HepG2 (cell line): ENCODE measurements at regions not wholly inside any gene's neighbourhood (a gene's known extent, or its start where the extent isn't known, plus 50 kb on each side); places are given as distances from the start of the nearest gene placed in this dataset.

Experiments used
- ATAC-seq: fragments of 200-7000 bp; cut with Tn5 transposase; 3 replicates; pipeline ENCODE4 v1.9.1; 2020; ENCODE audit warnings: mild to moderate bottlenecking, moderate library complexity
- BruUV-seq: library from RNA; stranded (reverse); fragments of 400-500 nt; replicated peaks from 2 replicates; lab custom pipeline; 2021; lab: Mats Ljungman, UMichigan
- CTCF ChIA-PET: fragments of 300-600 bp; formaldehyde crosslinking; extraction: SDS; loops from one replicate; lab custom pipeline; 2021; ENCODE audit warnings: low total read pairs, inconsistent platforms, low intra/inter-chr PET ratio; lab: Yijun Ruan, JAX
- POLR2A ChIA-PET: fragments of 350-600 bp; sonication (Branson Sonifier 250); formaldehyde crosslinking; loops from one replicate; lab custom pipeline; 2020; ENCODE audit warnings: antibody characterized with exemption, inconsistent platforms; lab: Yijun Ruan, JAX
- DNase-seq: peaks from one replicate; pipeline ENCODE4 v3.0.0-alpha.2; 2015; ENCODE audit warnings: low spot score
- FAIRE-seq: peaks from 3 replicates; lab custom pipeline; 2011; peaks lifted over from hg19 to GRCh38; lab: Jason Lieb, UNC
- H2AFZ ChIP-seq: one replicate; pipeline ENCODE4 v1.6.1; 2011; ENCODE audit warnings: low read length, inconsistent platforms
- H3K27ac ChIP-seq: fragments of 300-600 bp; 3 replicates; pipeline ENCODE4 v1.8.0; 2011; ENCODE audit warnings: mixed run types, mild to moderate bottlenecking, mixed read lengths, low read length, inconsistent platforms; ENCODE audit not compliant: insufficient read depth; ENCODE audit errors: extremely low read length
- H3K27me3 ChIP-seq, 2 experiments: fragments of 200-600 bp in 1 of 2; 2 replicates in 1 of 2; 3 replicates in 1 of 2; pipeline versions ENCODE4 v1.6.0 to v1.8.0; 2011; ENCODE audit warnings: low read length in 2 of 2, mild to moderate bottlenecking in 2 of 2, moderate library complexity in 2 of 2, inconsistent platforms in 1 of 2; ENCODE audit not compliant: insufficient read depth in 2 of 2, control insufficient read depth in 1 of 2
- H3K36me3 ChIP-seq, 2 experiments: fragments of 200-600 bp in 1 of 2; replicated peaks in 1 of 2; 2 replicates in 1 of 2; 3 replicates in 1 of 2; pipeline versions ENCODE4 v1.5.1 to v1.8.0; 2011; ENCODE audit warnings: low read length in 2 of 2, inconsistent platforms in 1 of 2; ENCODE audit not compliant: insufficient read depth in 2 of 2, control insufficient read depth in 1 of 2
- H3K4me1 ChIP-seq: 2 replicates; pipeline ENCODE4 v1.5.1; 2012; ENCODE audit warnings: low read length, inconsistent platforms; ENCODE audit not compliant: insufficient read depth
- H3K4me2 ChIP-seq: 2 replicates; pipeline ENCODE4 v1.6.0; 2011; ENCODE audit warnings: low read depth, low read length, inconsistent platforms
- H3K4me3 ChIP-seq, 3 experiments: fragments of 200-600 bp in 1 of 3; sonication (generic), shearing (Covaris generic) in 1 of 3; replicated peaks in 1 of 3; 2 replicates each; pipeline ENCODE4 v1.5.1; 2011 to 2016; ENCODE audit warnings: low read length in 3 of 3, inconsistent platforms in 2 of 3, low read depth in 2 of 3, mild to moderate bottlenecking in 2 of 3, control low read depth in 1 of 3, mixed read lengths in 1 of 3; ENCODE audit not compliant: insufficient read depth in 1 of 3
- H3K79me2 ChIP-seq: one replicate; pipeline ENCODE4 v1.6.1; 2011; ENCODE audit warnings: low read length, inconsistent platforms; ENCODE audit not compliant: insufficient read depth
- H3K9ac ChIP-seq: 2 replicates; pipeline ENCODE4 v1.6.0; 2011; ENCODE audit warnings: mild to moderate bottlenecking, low read depth, low read length, inconsistent platforms; ENCODE audit not compliant: insufficient read depth
- H3K9me3 ChIP-seq: 2 replicates; pipeline ENCODE4 v1.5.1; 2012; ENCODE audit warnings: mild to moderate bottlenecking, low read length
- H4K20me1 ChIP-seq: 2 replicates; pipeline ENCODE4 v1.6.0; 2011; ENCODE audit warnings: inconsistent platforms, mild to moderate bottlenecking, low read length, moderate library complexity; ENCODE audit not compliant: insufficient read depth
- IKZF5 ChIP-seq: IDR thresholded peaks from 2 replicates; pipeline ENCODE4 v1.6.1; 2018; ENCODE audit warnings: missing genetic modification reagents, mild to moderate bottlenecking, missing compliant biosample characterization
- KMT2B ChIP-seq: IDR thresholded peaks from 2 replicates; pipeline ENCODE4 v1.6.1; 2016; ENCODE audit warnings: missing genetic modification reagents, missing compliant biosample characterization
- PPARG ChIP-seq: conservative IDR thresholded peaks from 2 replicates; pipeline ENCODE4 v1.6.1; 2016; ENCODE audit warnings: missing biosample characterization, missing genetic modification reagents
- TARDBP ChIP-seq: sonication (generic); formaldehyde crosslinking; IDR thresholded peaks from 2 replicates; pipeline ENCODE4 v1.8.0; 2022; ENCODE audit warnings: mild to moderate bottlenecking, missing genetic modification reagents
- THYN1 ChIP-seq: sonication (generic); formaldehyde crosslinking; IDR thresholded peaks from 2 replicates; pipeline ENCODE4 v1.8.1; 2023; ENCODE audit warnings: low read depth, mild to moderate bottlenecking, moderate library complexity, missing genetic modification reagents, borderline replicate concordance
- TP53 ChIP-seq: sonication (generic); formaldehyde crosslinking; conservative IDR thresholded peaks from 2 replicates; pipeline ENCODE4 v1.4.0; 2020; ENCODE audit warnings: missing genetic modification reagents
- U2AF1 ChIP-seq: fragments of 200-400 bp; formaldehyde crosslinking; optimal IDR thresholded peaks from 2 replicates; pipeline ENCODE3; 2017; ENCODE audit warnings: mild to moderate bottlenecking, low read depth, low read length
- YY1 ChIP-seq: IDR thresholded peaks from 2 replicates; pipeline ENCODE4 v1.6.1; 2011; ENCODE audit warnings: low read length, low read depth, moderate library complexity, mild to moderate bottlenecking; ENCODE audit not compliant: insufficient read depth, insufficient replicate concordance
- ZNF263 ChIP-seq: sonication (generic); formaldehyde crosslinking; IDR thresholded peaks from 2 replicates; pipeline ENCODE4 v1.4.0; 2020; ENCODE audit warnings: missing genetic modification reagents
- ZNF589 ChIP-seq: sonication (generic); formaldehyde crosslinking; conservative IDR thresholded peaks from 2 replicates; pipeline ENCODE4 v1.8.0; 2022; ENCODE audit warnings: mild to moderate bottlenecking, moderate library complexity, missing genetic modification reagents
- ZNF629 ChIP-seq: sonication (generic); formaldehyde crosslinking; conservative IDR thresholded peaks from 2 replicates; pipeline ENCODE4 v1.5.0; 2020; ENCODE audit warnings: missing genetic modification reagents
- ZNF746 ChIP-seq: sonication (generic); formaldehyde crosslinking; IDR thresholded peaks from 2 replicates; pipeline ENCODE4 v1.8.0; 2022; ENCODE audit warnings: mild to moderate bottlenecking, missing genetic modification reagents
- ZNF841 ChIP-seq: sonication (generic); formaldehyde crosslinking; IDR thresholded peaks from 2 replicates; pipeline ENCODE4 v1.8.1; 2023; ENCODE audit warnings: missing genetic modification reagents, borderline replicate concordance
- ZSCAN25 ChIP-seq: sonication (generic); formaldehyde crosslinking; IDR thresholded peaks from 2 replicates; pipeline ENCODE4 v1.8.0; 2022; ENCODE audit warnings: mild to moderate bottlenecking, missing genetic modification reagents
- WGBS: methylation state at CpG from one replicate; pipeline ENCODE4 v1.1.6; 2017; ENCODE audit warnings: low lambda C conversion rate; 5-methylcytosine and 5-hydroxymethylcytosine counted together
- in situ Hi-C: cut with HindIII; loops from 2 replicates; pipeline ENCODE4 v1.10.0; 2017; ENCODE audit warnings: low pct_unique_long_range_greater_than_20kb; ENCODE audit not compliant: extremely low pct_ligation_motif_present
- intact Hi-C: fragments of 100-400 bp; cut with micrococcal nuclease; formaldehyde crosslinking; loops from one replicate; pipeline ENCODE4 v1.10.0; 2022; ENCODE audit not compliant: unreplicated experiment
- TF ChIP-seq, protein P1 (sequence below): sonication (generic); formaldehyde crosslinking; conservative IDR thresholded peaks from 2 replicates; pipeline ENCODE4 v1.8.0; 2022; ENCODE audit warnings: missing genetic modification reagents
- TF ChIP-seq, protein P2 (sequence below): sonication (generic); formaldehyde crosslinking; IDR thresholded peaks from 2 replicates; pipeline ENCODE4 v1.9.0; 2021; ENCODE audit warnings: missing genetic modification reagents, mild to moderate bottlenecking, borderline replicate concordance

DNA sequence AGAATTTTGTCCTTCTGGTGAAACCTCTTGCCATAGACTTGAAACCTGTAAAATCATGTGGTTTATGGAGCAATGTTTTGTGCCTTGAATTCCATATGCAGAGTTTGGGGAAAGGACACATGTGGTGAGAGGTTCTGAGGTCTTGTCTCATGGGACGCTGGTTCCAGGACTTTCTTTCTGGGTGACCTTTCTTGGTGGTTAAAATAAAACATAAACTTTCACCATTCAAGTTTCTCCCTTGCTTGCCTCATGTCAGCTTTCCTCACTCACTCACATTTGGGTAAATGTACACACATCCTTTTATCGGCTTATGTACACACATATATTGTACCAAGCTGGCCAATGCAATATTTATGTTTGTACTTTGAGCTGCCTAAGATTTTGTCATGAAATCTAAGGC is 144.9 kb upstream of the CELF2 start:
- no peak for ATAC-seq
- no peak overlapping the region for H3K27ac ChIP-seq

DNA sequence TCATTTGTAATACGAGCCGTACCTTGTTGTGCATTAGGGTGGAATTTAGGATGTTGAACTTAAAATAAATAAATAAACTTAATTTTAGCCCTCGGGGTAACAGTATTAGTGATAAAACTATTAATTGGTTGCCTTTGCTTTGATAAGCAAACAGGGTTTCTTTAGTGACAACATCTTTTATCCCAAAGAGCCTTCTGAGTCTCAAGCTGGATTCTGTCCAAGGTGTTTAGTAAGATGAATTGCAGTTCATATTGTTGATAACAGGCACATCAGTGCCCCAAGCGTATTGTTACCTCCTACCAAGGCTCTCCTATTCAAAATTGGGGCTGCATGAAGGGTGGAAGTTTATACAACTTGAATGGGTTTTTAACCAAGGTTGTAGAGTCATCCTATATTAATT is 144.4 kb upstream of the CELF2 start:
- H3K9ac ChIP-seq = no peak overlapping the region
- POLR2A ChIA-PET = no interaction called here
- H3K4me2 ChIP-seq = no peak overlapping the region
- no peak for ATAC-seq
- H3K9me3 ChIP-seq = no peaks in the 10 kb centered on the region; the same call in 1 of the 2 replicates
- no peak overlapping the region for H2AFZ ChIP-seq
- CTCF ChIA-PET = no interaction called here
- H3K27me3 ChIP-seq = no peaks in the 10 kb centered on the region
- FAIRE-seq = no peak
- in situ Hi-C loops (no loop called here), intact Hi-C loops (no loop called here)
- BruUV-seq = no TSS peak
- no peaks in the 10 kb centered on the region for H3K36me3 ChIP-seq
- no peaks in the 10 kb centered on the region for H3K79me2 ChIP-seq
- no peak for DNase-seq
- TF ChIP-seq TARDBP (CRISPR knock-in tag) = no peak
- no peak for TF ChIP-seq U2AF1
- TF ChIP-seq, protein P1, sequence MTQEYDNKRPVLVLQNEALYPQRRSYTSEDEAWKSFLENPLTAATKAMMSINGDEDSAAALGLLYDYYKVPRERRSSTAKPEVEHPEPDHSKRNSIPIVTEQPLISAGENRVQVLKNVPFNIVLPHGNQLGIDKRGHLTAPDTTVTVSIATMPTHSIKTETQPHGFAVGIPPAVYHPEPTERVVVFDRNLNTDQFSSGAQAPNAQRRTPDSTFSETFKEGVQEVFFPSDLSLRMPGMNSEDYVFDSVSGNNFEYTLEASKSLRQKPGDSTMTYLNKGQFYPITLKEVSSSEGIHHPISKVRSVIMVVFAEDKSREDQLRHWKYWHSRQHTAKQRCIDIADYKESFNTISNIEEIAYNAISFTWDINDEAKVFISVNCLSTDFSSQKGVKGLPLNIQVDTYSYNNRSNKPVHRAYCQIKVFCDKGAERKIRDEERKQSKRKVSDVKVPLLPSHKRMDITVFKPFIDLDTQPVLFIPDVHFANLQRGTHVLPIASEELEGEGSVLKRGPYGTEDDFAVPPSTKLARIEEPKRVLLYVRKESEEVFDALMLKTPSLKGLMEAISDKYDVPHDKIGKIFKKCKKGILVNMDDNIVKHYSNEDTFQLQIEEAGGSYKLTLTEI (CRISPR knock-in tag) = no peak
- TF ChIP-seq ZNF746 = no peak
- no peak for TF ChIP-seq ZSCAN25 (CRISPR knock-in tag)
- TF ChIP-seq PPARG (CRISPR knock-in tag) = no peak
- TF ChIP-seq, protein P2, sequence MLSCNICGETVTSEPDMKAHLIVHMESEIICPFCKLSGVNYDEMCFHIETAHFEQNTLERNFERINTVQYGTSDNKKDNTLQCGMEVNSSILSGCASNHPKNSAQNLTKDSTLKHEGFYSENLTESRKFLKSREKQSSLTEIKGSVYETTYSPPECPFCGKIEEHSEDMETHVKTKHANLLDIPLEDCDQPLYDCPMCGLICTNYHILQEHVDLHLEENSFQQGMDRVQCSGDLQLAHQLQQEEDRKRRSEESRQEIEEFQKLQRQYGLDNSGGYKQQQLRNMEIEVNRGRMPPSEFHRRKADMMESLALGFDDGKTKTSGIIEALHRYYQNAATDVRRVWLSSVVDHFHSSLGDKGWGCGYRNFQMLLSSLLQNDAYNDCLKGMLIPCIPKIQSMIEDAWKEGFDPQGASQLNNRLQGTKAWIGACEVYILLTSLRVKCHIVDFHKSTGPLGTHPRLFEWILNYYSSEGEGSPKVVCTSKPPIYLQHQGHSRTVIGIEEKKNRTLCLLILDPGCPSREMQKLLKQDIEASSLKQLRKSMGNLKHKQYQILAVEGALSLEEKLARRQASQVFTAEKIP (CRISPR knock-in tag) = no peak
- no peak for TF ChIP-seq ZNF629 (CRISPR knock-in tag)
- no peak for TF ChIP-seq YY1
- TF ChIP-seq KMT2B (CRISPR knock-in tag) = no peak
- no peak for TF ChIP-seq ZNF263 (CRISPR knock-in tag)
- TF ChIP-seq ZNF841 (CRISPR knock-in tag) = no peak
- TF ChIP-seq IKZF5 (CRISPR knock-in tag) = no peak
- no peak overlapping the region for H3K4me3 ChIP-seq
- no peaks in the 10 kb centered on the region for H3K4me1 ChIP-seq
- 3% methylated on average over 4 of the region's 4 CpGs for WGBS
- H3K27ac ChIP-seq = no peak overlapping the region
- no peaks in the 10 kb centered on the region for H4K20me1 ChIP-seq

More for the DNA sequence above, 144.9 kb upstream of the CELF2 start:
- DNase-seq = no peak
- no peak for TF ChIP-seq THYN1 (CRISPR knock-in tag)
- TF ChIP-seq TP53 (CRISPR knock-in tag) = no peak
- TF ChIP-seq ZNF589 (CRISPR knock-in tag) = no peak
- no TSS peak for BruUV-seq
- no peak for FAIRE-seq
- no peak overlapping the region for H2AFZ ChIP-seq
- POLR2A ChIA-PET = no interaction called here
- H4K20me1 ChIP-seq = no peaks in the 10 kb centered on the region
- H3K79me2 ChIP-seq = no peaks in the 10 kb centered on the region
- CTCF ChIA-PET = no interaction called here
- in situ Hi-C loops = no loop called here
- H3K4me2 ChIP-seq = no peak overlapping the region
- intact Hi-C loops = no loop called here
- H3K27me3 ChIP-seq = no peaks in the 10 kb centered on the region
- H3K4me3 ChIP-seq = no peak overlapping the region
- 8% methylated on average over 2 of the region's 2 CpGs for WGBS
- H3K9ac ChIP-seq = no peak overlapping the region
- H3K4me1 ChIP-seq = no peaks in the 10 kb centered on the region
- H3K36me3 ChIP-seq = no peaks in the 10 kb centered on the region
- no peaks in the 10 kb centered on the region; the same call in 1 of the 2 replicates for H3K9me3 ChIP-seq
